ENCODE measurements at regions not wholly inside any gene's neighbourhood (a gene's known extent, or its start where the extent isn't known, plus 50 kb on each side); places are given as distances from the start of the nearest gene placed in this dataset.

GRCh38 chr3:107958146-107958545, 132.7 kb downstream of the CD47 start:
- no TSS peak for BruUV-seq (replicated peaks)
- CTCF ChIA-PET, result no interaction called here
- Histone ChIP-seq H3K9me3 (no peaks in the 10 kb centered on the region), H3K36me3 (ENCODE audit: control insufficient read depth, insufficient read depth, low read length) (no peaks in the 10 kb centered on the region), H3K27me3 (replicated peaks; ENCODE audit: control insufficient read depth, insufficient read depth, low read length) (no peaks in the 10 kb centered on the region), H3K4me3 (ENCODE audit: low read depth, low read length) (no peak overlapping the region), H3K4me1 (peaks cover 16% of the 10 kb centered on the region)
- DNase-seq, result no peak
- Mint-ChIP-seq H3K4me1 (ENCODE audit: low read depth, unreplicated experiment) (no peaks in the 10 kb centered on the region), H3K9me3 (ENCODE audit: unreplicated experiment) (no peaks in the 10 kb centered on the region), H3K27me3 (ENCODE audit: insufficient read depth, unreplicated experiment) (peaks cover 3% of the 10 kb centered on the region), H3K36me3 (ENCODE audit: insufficient read depth, unreplicated experiment) (no peaks in the 10 kb centered on the region), H3K27ac (ENCODE audit: unreplicated experiment) (no peak overlapping the region), H3K4me3 (ENCODE audit: unreplicated experiment) (no peak overlapping the region)
- POLR2A ChIA-PET, result no interaction called here
- no peak for TF ChIP-seq CTCF (IDR thresholded peaks at IDR 0.05; ENCODE audit: insufficient read depth in 1 of 2, low read depth in 1 of 2, low read length in 1 of 2, severe bottlenecking in 1 of 2, unreplicated experiment in 1 of 2)
- intact Hi-C loops (cut with micrococcal nuclease; ENCODE audit: unreplicated experiment), result no loop called here

GRCh38 chr3:107956991-107957900, 133.6 kb downstream of the CD47 start:
- no TSS peak for BruUV-seq (replicated peaks)
- no peaks in the 10 kb centered on the region for H3K9me3 Mint-ChIP-seq (ENCODE audit: unreplicated experiment)
- no peak for TF ChIP-seq CTCF (IDR thresholded peaks at IDR 0.05; ENCODE audit: insufficient read depth in 1 of 2, low read depth in 1 of 2, low read length in 1 of 2, severe bottlenecking in 1 of 2, unreplicated experiment in 1 of 2)
- CTCF ChIA-PET, result no interaction called here
- Histone ChIP-seq H3K27me3 (replicated peaks; ENCODE audit: control insufficient read depth, insufficient read depth, low read length) (no peaks in the 10 kb centered on the region), H3K9me3 (no peaks in the 10 kb centered on the region), H3K4me3 (ENCODE audit: low read depth, low read length) (no peak overlapping the region), H3K4me1 (peaks cover 16% of the 10 kb centered on the region), H3K36me3 (ENCODE audit: control insufficient read depth, insufficient read depth, low read length) (no peaks in the 10 kb centered on the region)
- no peaks in the 10 kb centered on the region for H3K36me3 Mint-ChIP-seq (ENCODE audit: insufficient read depth, unreplicated experiment)
- H3K4me1 Mint-ChIP-seq (ENCODE audit: low read depth, unreplicated experiment), result no peaks in the 10 kb centered on the region
- no peak overlapping the region for H3K27ac Mint-ChIP-seq (ENCODE audit: unreplicated experiment)
- H3K27me3 Mint-ChIP-seq (ENCODE audit: insufficient read depth, unreplicated experiment), result peaks cover 3% of the 10 kb centered on the region
- DNase-seq, result no peak
- intact Hi-C loops (cut with micrococcal nuclease; ENCODE audit: unreplicated experiment), result no loop called here
- POLR2A ChIA-PET, result no interaction called here
- H3K4me3 Mint-ChIP-seq (ENCODE audit: unreplicated experiment), result no peak overlapping the region

- Histone ChIP-seq H3K9me3 (no peaks in the 10 kb centered on the region), H3K27me3 (replicated peaks; ENCODE audit: control insufficient read depth, insufficient read depth, low read length) (no peaks in the 10 kb centered on the region), H3K36me3 (ENCODE audit: control insufficient read depth, insufficient read depth, low read length) (no peaks in the 10 kb centered on the region), H3K4me3 (ENCODE audit: low read depth, low read length) (no peak overlapping the region), H3K4me1 (peaks cover 16% of the 10 kb centered on the region)
- H3K9me3 Mint-ChIP-seq (ENCODE audit: unreplicated experiment), result no peaks in the 10 kb centered on the region
- no peak for TF ChIP-seq CTCF (IDR thresholded peaks at IDR 0.05; ENCODE audit: insufficient read depth in 1 of 2, low read depth in 1 of 2, low read length in 1 of 2, severe bottlenecking in 1 of 2, unreplicated experiment in 1 of 2)
- no peaks in the 10 kb centered on the region for H3K36me3 Mint-ChIP-seq (ENCODE audit: insufficient read depth, unreplicated experiment)
- POLR2A ChIA-PET, result no interaction called here
- no TSS peak for BruUV-seq (replicated peaks)
- DNase-seq, result no peak
- H3K4me1 Mint-ChIP-seq (ENCODE audit: low read depth, unreplicated experiment), result no peaks in the 10 kb centered on the region
- intact Hi-C loops (cut with micrococcal nuclease; ENCODE audit: unreplicated experiment), result no loop called here
- CTCF ChIA-PET, result no interaction called here
- peaks cover 3% of the 10 kb centered on the region for H3K27me3 Mint-ChIP-seq (ENCODE audit: insufficient read depth, unreplicated experiment)
- H3K27ac Mint-ChIP-seq (ENCODE audit: unreplicated experiment), result no peak overlapping the region
- no peak overlapping the region for H3K4me3 Mint-ChIP-seq (ENCODE audit: unreplicated experiment)
Measured at GRCh38 chr3:107954845-107955244, 136.0 kb downstream of the CD47 start.
